HEK293 (cell line): ENCODE measurements at regions not wholly inside any gene's neighbourhood (a gene's known extent, or its start where the extent isn't known, plus 50 kb on each side); places are given as distances from the start of the nearest gene placed in this dataset.

ENCODE experiments used
- CTCF ChIA-PET: fragments of 350-600 bp; formaldehyde crosslinking; extraction: SDS; loops from one replicate; lab custom pipeline; 2021; ENCODE audit warnings: antibody characterized with exemption; lab: Yijun Ruan, JAX
- POLR2A ChIA-PET: fragments of 300-600 bp; formaldehyde crosslinking; extraction: SDS; loops from one replicate; lab custom pipeline; 2020; ENCODE audit warnings: antibody characterized with exemption, inconsistent platforms; lab: Yijun Ruan, JAX
- H3K27ac ChIP-seq: fragments of 200-500 bp; sonication (Bioruptor generic); 2 replicates; pipeline ENCODE4 v1.5.1; 2014; ENCODE audit warnings: low read depth, low read length, control low read depth, inconsistent platforms; ENCODE audit errors: extremely low read depth
- H3K36me3 ChIP-seq, 2 experiments: fragments of 200-500 bp in 1 of 2; sonication (Bioruptor generic) in 1 of 2; 1 replicate in 1 of 2; 2 replicates in 1 of 2; pipeline ENCODE4 v1.5.1; 2014 to 2017; ENCODE audit warnings: inconsistent platforms in 2 of 2, low read length in 2 of 2; ENCODE audit not compliant: control insufficient read depth in 2 of 2, insufficient read depth in 1 of 2
- H3K4me1 ChIP-seq: fragments of 200-500 bp; sonication (Bioruptor generic); 2 replicates; pipeline ENCODE4 v1.5.1; 2014; ENCODE audit warnings: mild to moderate bottlenecking, low read length, inconsistent platforms; ENCODE audit not compliant: control insufficient read depth, insufficient read depth
- H3K4me3 ChIP-seq: 2 replicates; pipeline ENCODE4 v1.5.1; 2011; ENCODE audit warnings: low read depth, mild to moderate bottlenecking, control low read depth, low read length, moderate library complexity
- H3K9me3 ChIP-seq: fragments of 200-500 bp; sonication (Bioruptor generic); 2 replicates; pipeline ENCODE4 v1.5.1; 2014; ENCODE audit warnings: low read depth, low read length, inconsistent platforms; ENCODE audit not compliant: control insufficient read depth, insufficient read depth
- GLIS2 ChIP-seq: fragments of 450-650 bp; formaldehyde crosslinking; IDR thresholded peaks from 2 replicates; pipeline ENCODE4 v1.5.1; 2016; ENCODE audit warnings: missing biosample characterization, missing genetic modification characterization
- KLF1 ChIP-seq: fragments of 450-650 bp; formaldehyde crosslinking; IDR thresholded peaks from 2 replicates; pipeline ENCODE4 v1.5.1; 2016; ENCODE audit warnings: missing biosample characterization, missing genetic modification characterization
- SP7 ChIP-seq: fragments of 450-650 bp; formaldehyde crosslinking; IDR thresholded peaks from 2 replicates; pipeline ENCODE4 v1.5.1; 2016; ENCODE audit warnings: missing biosample characterization, missing genetic modification characterization
- TCF7L2 ChIP-seq: IDR thresholded peaks from 2 replicates; pipeline ENCODE4 v1.6.1; 2011; ENCODE audit warnings: low read depth, mild to moderate bottlenecking, inconsistent platforms, low read length, moderate library complexity, borderline replicate concordance
- ZBTB20 ChIP-seq: fragments of 450-650 bp; formaldehyde crosslinking; IDR thresholded peaks from 2 replicates; pipeline ENCODE4 v1.5.1; 2016; ENCODE audit warnings: missing biosample characterization, missing genetic modification characterization
- ZBTB48 ChIP-seq: fragments of 450-650 bp; formaldehyde crosslinking; IDR thresholded peaks from 2 replicates; pipeline ENCODE4 v1.5.1; 2016; ENCODE audit warnings: missing biosample characterization, missing genetic modification characterization
- ZNF112 ChIP-seq: fragments of 450-650 bp; formaldehyde crosslinking; IDR thresholded peaks from 2 replicates; pipeline ENCODE4 v1.5.0; 2017; ENCODE audit warnings: missing biosample characterization, missing genetic modification characterization
- ZNF114 ChIP-seq: fragments of 450-650 bp; formaldehyde crosslinking; IDR thresholded peaks from 2 replicates; pipeline ENCODE4 v1.5.0; 2017; ENCODE audit warnings: missing biosample characterization, missing genetic modification characterization
- ZNF138 ChIP-seq: fragments of 450-650 bp; formaldehyde crosslinking; IDR thresholded peaks from 2 replicates; pipeline ENCODE4 v1.5.1; 2016; ENCODE audit warnings: missing biosample characterization, missing genetic modification characterization, borderline replicate concordance
- ZNF184 ChIP-seq: fragments of 450-650 bp; IDR thresholded peaks from 2 replicates; pipeline ENCODE4 v1.5.1; 2018; ENCODE audit warnings: missing biosample characterization, mild to moderate bottlenecking, missing genetic modification characterization
- ZNF211 ChIP-seq: fragments of 450-650 bp; formaldehyde crosslinking; IDR thresholded peaks from 2 replicates; pipeline ENCODE4 v1.5.1; 2016; ENCODE audit warnings: low read depth, missing biosample characterization, missing genetic modification characterization
- ZNF221 ChIP-seq: fragments of 450-650 bp; formaldehyde crosslinking; IDR thresholded peaks from 2 replicates; pipeline ENCODE4 v1.5.1; 2017; ENCODE audit warnings: missing biosample characterization, missing genetic modification characterization, borderline replicate concordance
- ZNF239 ChIP-seq: fragments of 450-650 bp; formaldehyde crosslinking; IDR thresholded peaks from 2 replicates; pipeline ENCODE4 v1.5.1; 2016; ENCODE audit warnings: missing biosample characterization, missing genetic modification characterization
- ZNF404 ChIP-seq: fragments of 450-650 bp; formaldehyde crosslinking; IDR thresholded peaks from 2 replicates; pipeline ENCODE4 v1.5.1; 2017; ENCODE audit warnings: missing biosample characterization, missing genetic modification characterization
- ZNF416 ChIP-seq: fragments of 450-650 bp; formaldehyde crosslinking; IDR thresholded peaks from 2 replicates; pipeline ENCODE4 v1.5.1; 2016; ENCODE audit warnings: missing biosample characterization, missing genetic modification characterization
- ZNF600 ChIP-seq: fragments of 450-650 bp; formaldehyde crosslinking; IDR thresholded peaks from 2 replicates; pipeline ENCODE4 v1.5.1; 2016; ENCODE audit warnings: missing biosample characterization, missing genetic modification characterization
- ZNF623 ChIP-seq: fragments of 450-650 bp; formaldehyde crosslinking; IDR thresholded peaks from 2 replicates; pipeline ENCODE4 v1.5.1; 2016; ENCODE audit warnings: missing biosample characterization, missing genetic modification characterization
- ZNF626 ChIP-seq: fragments of 450-650 bp; sonication (Bioruptor Pico); formaldehyde crosslinking; IDR thresholded peaks from 2 replicates; pipeline ENCODE4 v1.5.1; 2018; ENCODE audit warnings: missing biosample characterization, missing genetic modification characterization, inconsistent platforms
- ZNF701 ChIP-seq: fragments of 450-650 bp; formaldehyde crosslinking; IDR thresholded peaks from 2 replicates; pipeline ENCODE4 v1.5.1; 2016; ENCODE audit warnings: missing biosample characterization, missing genetic modification characterization
- ZNF747 ChIP-seq: fragments of 450-650 bp; formaldehyde crosslinking; IDR thresholded peaks from 2 replicates; pipeline ENCODE4 v1.5.1; 2016; ENCODE audit warnings: missing biosample characterization, missing genetic modification characterization
- ZNF76 ChIP-seq: fragments of 450-650 bp; formaldehyde crosslinking; IDR thresholded peaks from 2 replicates; pipeline ENCODE4; 2016; ENCODE audit warnings: low read depth, missing biosample characterization, missing genetic modification characterization, borderline replicate concordance
- ZNF777 ChIP-seq: fragments of 450-650 bp; formaldehyde crosslinking; IDR thresholded peaks from 2 replicates; pipeline ENCODE4 v1.5.1; 2017; ENCODE audit warnings: missing biosample characterization, missing genetic modification characterization, borderline replicate concordance
- ZNF792 ChIP-seq: fragments of 450-650 bp; formaldehyde crosslinking; IDR thresholded peaks from 2 replicates; pipeline ENCODE4 v1.5.1; 2016; ENCODE audit warnings: missing biosample characterization, missing genetic modification characterization
- TF ChIP-seq, protein P1 (sequence below): fragments of 450-650 bp; formaldehyde crosslinking; optimal IDR thresholded peaks from 2 replicates; pipeline ENCODE3; 2016; ENCODE audit warnings: missing biosample characterization, mild to moderate bottlenecking, missing genetic modification characterization
- TF ChIP-seq, protein P2 (sequence below): fragments of 450-650 bp; formaldehyde crosslinking; IDR thresholded peaks from 2 replicates; pipeline ENCODE4 v1.5.1; 2016; ENCODE audit warnings: missing biosample characterization, missing genetic modification characterization
- TF ChIP-seq, protein P3 (sequence below): fragments of 450-650 bp; formaldehyde crosslinking; IDR thresholded peaks from 2 replicates; pipeline ENCODE4 v1.5.1; 2016; ENCODE audit warnings: missing biosample characterization, missing genetic modification characterization

- TF ChIP-seq, protein P1, sequence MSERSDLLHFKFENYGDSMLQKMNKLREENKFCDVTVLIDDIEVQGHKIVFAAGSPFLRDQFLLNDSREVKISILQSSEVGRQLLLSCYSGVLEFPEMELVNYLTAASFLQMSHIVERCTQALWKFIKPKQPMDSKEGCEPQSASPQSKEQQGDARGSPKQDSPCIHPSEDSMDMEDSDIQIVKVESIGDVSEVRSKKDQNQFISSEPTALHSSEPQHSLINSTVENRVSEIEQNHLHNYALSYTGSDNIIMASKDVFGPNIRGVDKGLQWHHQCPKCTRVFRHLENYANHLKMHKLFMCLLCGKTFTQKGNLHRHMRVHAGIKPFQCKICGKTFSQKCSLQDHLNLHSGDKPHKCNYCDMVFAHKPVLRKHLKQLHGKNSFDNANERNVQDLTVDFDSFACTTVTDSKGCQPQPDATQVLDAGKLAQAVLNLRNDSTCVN (tag by site-specific recombination), result no peak
- TF ChIP-seq TCF7L2, result no peak
- no peak for TF ChIP-seq ZNF112
- no peak for TF ChIP-seq ZNF777 (tag by site-specific recombination)
- no peak for TF ChIP-seq ZNF76
- TF ChIP-seq KLF1, result no peak
- no peak for TF ChIP-seq ZNF184 (tag by site-specific recombination)
- TF ChIP-seq ZNF114 (tag by site-specific recombination), result no peak
- TF ChIP-seq ZNF221, result no peak
- TF ChIP-seq, all 188 proteins: peak for 0
These were observed 105.5 kb downstream of the GYPC start (continued) for GRCh38 chr2:126761256-126761980.

- CTCF ChIA-PET, result interaction anchor here (1.0 to 1.2 kb wide), 2 partner anchors 80 to 209 kb away, joined by 3 read pairs; no protein-coding TSS in a partner anchor
- TF ChIP-seq ZNF211 (no peak), TCF7L2 (no peak), ZBTB20 (no peak), ZNF416 (no peak), ZNF792 (tag by site-specific recombination) (no peak), ZNF404 (tag by site-specific recombination) (no peak), ZNF239 (tag by site-specific recombination) (no peak)
- TF ChIP-seq, protein P2, sequence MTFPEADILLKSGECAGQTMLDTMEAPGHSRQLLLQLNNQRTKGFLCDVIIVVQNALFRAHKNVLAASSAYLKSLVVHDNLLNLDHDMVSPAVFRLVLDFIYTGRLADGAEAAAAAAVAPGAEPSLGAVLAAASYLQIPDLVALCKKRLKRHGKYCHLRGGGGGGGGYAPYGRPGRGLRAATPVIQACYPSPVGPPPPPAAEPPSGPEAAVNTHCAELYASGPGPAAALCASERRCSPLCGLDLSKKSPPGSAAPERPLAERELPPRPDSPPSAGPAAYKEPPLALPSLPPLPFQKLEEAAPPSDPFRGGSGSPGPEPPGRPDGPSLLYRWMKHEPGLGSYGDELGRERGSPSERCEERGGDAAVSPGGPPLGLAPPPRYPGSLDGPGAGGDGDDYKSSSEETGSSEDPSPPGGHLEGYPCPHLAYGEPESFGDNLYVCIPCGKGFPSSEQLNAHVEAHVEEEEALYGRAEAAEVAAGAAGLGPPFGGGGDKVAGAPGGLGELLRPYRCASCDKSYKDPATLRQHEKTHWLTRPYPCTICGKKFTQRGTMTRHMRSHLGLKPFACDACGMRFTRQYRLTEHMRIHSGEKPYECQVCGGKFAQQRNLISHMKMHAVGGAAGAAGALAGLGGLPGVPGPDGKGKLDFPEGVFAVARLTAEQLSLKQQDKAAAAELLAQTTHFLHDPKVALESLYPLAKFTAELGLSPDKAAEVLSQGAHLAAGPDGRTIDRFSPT (tag by site-specific recombination), result no peak
- TF ChIP-seq, all 188 proteins: peak for 0
- no peak overlapping the region for H3K27ac ChIP-seq
- H3K36me3 ChIP-seq, result no peaks in the 10 kb centered on the region
- H3K9me3 ChIP-seq, result no peaks in the 10 kb centered on the region
- H3K4me1 ChIP-seq, result no peaks in the 10 kb centered on the region
- H3K4me3 ChIP-seq, result no peak overlapping the region
- POLR2A ChIA-PET, result no interaction called here
These were observed 106.3 kb downstream of the GYPC start for GRCh38 chr2:126761981-126762878.

GRCh38 chr2:126764686-126765265 lies 108.8 kb downstream of the GYPC start:
- Histone ChIP-seq H3K9me3 (no peaks in the 10 kb centered on the region), H3K4me1 (no peaks in the 10 kb centered on the region), H3K27ac (no peak overlapping the region), H3K36me3 (no peaks in the 10 kb centered on the region), H3K4me3 (no peak overlapping the region)
- ChIA-PET POLR2A (no interaction called here), CTCF (interaction anchor here (0.8 kb wide), 1 partner anchor 237 kb away, joined by 3 read pairs; no protein-coding TSS in a partner anchor)
- no peak for TF ChIP-seq ZNF626 (tag by site-specific recombination)
- TF ChIP-seq ZBTB48, result no peak
- TF ChIP-seq ZNF623, result no peak
- no peak for TF ChIP-seq GLIS2 (tag by site-specific recombination)
- TF ChIP-seq, protein P3, sequence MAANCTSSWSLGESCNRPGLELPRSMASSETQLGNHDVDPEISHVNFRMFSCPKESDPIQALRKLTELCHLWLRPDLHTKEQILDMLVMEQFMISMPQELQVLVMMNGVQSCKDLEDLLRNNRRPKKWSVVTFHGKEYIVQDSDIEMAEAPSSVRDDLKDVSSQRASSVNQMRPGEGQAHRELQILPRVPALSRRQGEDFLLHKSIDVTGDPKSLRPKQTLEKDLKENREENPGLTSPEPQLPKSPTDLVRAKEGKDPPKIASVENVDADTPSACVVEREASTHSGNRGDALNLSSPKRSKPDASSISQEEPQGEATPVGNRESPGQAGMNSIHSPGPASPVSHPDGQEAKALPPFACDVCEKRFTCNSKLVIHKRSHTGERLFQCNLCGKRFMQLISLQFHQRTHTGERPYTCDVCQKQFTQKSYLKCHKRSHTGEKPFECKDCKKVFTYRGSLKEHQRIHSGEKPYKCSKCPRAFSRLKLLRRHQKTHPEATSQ, result no peak
- TF ChIP-seq SP7 (tag by site-specific recombination), result no peak
- no peak for TF ChIP-seq ZNF701 (tag by site-specific recombination)
- no peak for TF ChIP-seq ZNF600 (tag by site-specific recombination)
- TF ChIP-seq ZNF747 (tag by site-specific recombination), result no peak
- no peak for TF ChIP-seq ZNF138 (tag by site-specific recombination)
